ENCODE measurements at regions not wholly inside any gene's neighbourhood (a gene's known extent, or its start where the extent isn't known, plus 50 kb on each side); places are given as distances from the start of the nearest gene placed in this dataset.

DNA sequence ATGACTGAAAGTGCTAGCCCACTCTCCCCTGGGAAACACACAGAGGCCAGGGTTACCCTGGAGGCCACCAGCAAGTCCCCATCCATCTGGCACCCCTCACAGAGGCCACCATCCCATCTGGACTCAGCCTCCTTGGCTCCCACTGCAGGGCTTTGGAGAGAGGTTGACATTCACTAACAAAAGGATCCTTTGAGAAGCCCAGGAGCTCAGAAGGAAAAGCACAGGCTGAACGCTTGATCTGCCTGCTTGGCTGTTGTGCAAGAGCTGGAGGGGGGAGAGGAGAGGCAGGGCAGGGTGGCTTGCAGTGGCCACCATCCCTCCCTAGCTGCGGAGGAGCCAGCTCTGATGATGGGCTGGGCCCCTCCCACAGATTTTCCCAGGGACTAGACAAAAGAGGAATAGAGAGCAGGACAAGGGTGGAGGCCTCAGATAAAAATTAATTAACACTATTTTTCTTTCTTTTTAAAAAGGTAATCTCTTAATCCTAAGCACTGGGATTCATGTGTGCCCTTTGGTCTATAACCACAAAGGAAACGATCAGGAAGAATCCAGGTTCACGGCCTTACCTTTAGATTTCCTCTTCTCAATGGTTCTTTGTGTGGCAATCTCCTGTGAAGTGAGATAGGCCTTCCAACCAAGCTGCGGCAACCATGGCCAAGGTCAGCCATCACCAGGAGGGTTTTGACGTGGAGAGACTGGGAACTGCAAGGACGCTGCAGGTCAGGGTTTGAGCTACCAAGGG, 154.7 kb downstream of the BARX2 start:
- TF ChIP-seq POLR2A (IDR thresholded peaks at IDR 0.05) (no peak), CTCF (IDR thresholded peaks at IDR 0.05) (no peak), EP300 (IDR thresholded peaks at IDR 0.05) (no peak), POLR2AphosphoS5 (IDR thresholded peaks at IDR 0.05) (no peak)
